ENCODE measurements at regions not wholly inside any gene's neighbourhood (a gene's known extent, or its start where the extent isn't known, plus 50 kb on each side); places are given as distances from the start of the nearest gene placed in this dataset.

DNA sequence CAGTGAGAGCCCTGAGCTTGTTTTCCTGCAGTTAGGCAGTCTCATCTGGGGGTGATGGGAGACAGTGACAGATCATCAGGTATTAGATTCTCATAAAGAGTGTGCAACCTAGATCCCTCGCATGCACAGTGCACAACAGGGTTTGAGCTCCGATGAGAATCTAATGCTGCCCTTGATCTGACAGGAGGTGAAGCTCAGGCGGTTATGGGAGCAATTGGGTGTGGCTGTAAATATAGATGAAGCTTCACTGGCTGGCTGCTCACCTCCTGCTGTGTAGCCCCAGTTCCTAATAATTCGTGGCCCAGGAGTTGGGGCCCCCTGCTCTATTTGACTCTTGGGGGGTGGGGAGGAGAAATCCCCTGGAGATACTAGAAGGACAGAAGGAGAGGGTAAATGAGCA lies 309.4 kb upstream of the STT3B start:
- no peak for FAIRE-seq
- ChIA-PET CTCF (ENCODE audit: low intra/inter-chr PET ratio, low total read pairs) (no interaction called here), POLR2A (interaction anchor here (0.9 kb wide), 1 partner anchor 62 kb away, joined by 3 read pairs; no protein-coding TSS in a partner anchor)
- no peak overlapping the region for H3K4me2 ChIP-seq (ENCODE audit: low read depth, low read length)
- BruUV-seq (replicated peaks), result no TSS peak
- 88% methylated on average over 4 of the region's 4 CpGs for WGBS (ENCODE audit: low lambda C conversion rate)
- H3K27ac ChIP-seq (ENCODE audit: extremely low read length, insufficient read depth, low read length), result no peak overlapping the region
- no peaks in the 10 kb centered on the region for H3K79me2 ChIP-seq (ENCODE audit: insufficient read depth, low read length)
- no peaks in the 10 kb centered on the region for H4K20me1 ChIP-seq (ENCODE audit: insufficient read depth, low read length)
- no peak overlapping the region for H3K9ac ChIP-seq (ENCODE audit: insufficient read depth, low read depth, low read length)
- H3K4me3 ChIP-seq (replicated peaks in 1 of 3; ENCODE audit: insufficient read depth in 1 of 3, low read depth in 2 of 3, low read length in 3 of 3), result no peak overlapping the region
- intact Hi-C loops (cut with micrococcal nuclease; ENCODE audit: unreplicated experiment) (no loop called here), in situ Hi-C loops (cut with HindIII; ENCODE audit: extremely low pct_ligation_motif_present, low pct_unique_long_range_greater_than_20kb) (no loop called here)
- no peaks in the 10 kb centered on the region for H3K36me3 ChIP-seq (replicated peaks in 1 of 2; ENCODE audit: control insufficient read depth in 1 of 2, insufficient read depth in 2 of 2, low read length in 2 of 2)
- no peak for DNase-seq (ENCODE audit: low spot score)
- no peak overlapping the region for H2AFZ ChIP-seq (ENCODE audit: low read length)
- no peaks in the 10 kb centered on the region for H3K27me3 ChIP-seq (ENCODE audit: control insufficient read depth in 1 of 2, insufficient read depth in 2 of 2, low read length in 2 of 2)
- no peak for ATAC-seq
- H3K9me3 ChIP-seq (ENCODE audit: low read length), result no peaks in the 10 kb centered on the region
- no peaks in the 10 kb centered on the region for H3K4me1 ChIP-seq (ENCODE audit: insufficient read depth, low read length)
- no peak for TF ChIP-seq SRY (CRISPR knock-in tag; IDR thresholded peaks at IDR 0.05)
- TF ChIP-seq ZNF496 (CRISPR knock-in tag; IDR thresholded peaks at IDR 0.05; ENCODE audit: insufficient replicate concordance), result no peak
- TF ChIP-seq, protein P1, sequence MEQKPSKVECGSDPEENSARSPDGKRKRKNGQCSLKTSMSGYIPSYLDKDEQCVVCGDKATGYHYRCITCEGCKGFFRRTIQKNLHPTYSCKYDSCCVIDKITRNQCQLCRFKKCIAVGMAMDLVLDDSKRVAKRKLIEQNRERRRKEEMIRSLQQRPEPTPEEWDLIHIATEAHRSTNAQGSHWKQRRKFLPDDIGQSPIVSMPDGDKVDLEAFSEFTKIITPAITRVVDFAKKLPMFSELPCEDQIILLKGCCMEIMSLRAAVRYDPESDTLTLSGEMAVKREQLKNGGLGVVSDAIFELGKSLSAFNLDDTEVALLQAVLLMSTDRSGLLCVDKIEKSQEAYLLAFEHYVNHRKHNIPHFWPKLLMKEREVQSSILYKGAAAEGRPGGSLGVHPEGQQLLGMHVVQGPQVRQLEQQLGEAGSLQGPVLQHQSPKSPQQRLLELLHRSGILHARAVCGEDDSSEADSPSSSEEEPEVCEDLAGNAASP (CRISPR knock-in tag; IDR thresholded peaks at IDR 0.05; ENCODE audit: borderline replicate concordance), result no peak

DNA sequence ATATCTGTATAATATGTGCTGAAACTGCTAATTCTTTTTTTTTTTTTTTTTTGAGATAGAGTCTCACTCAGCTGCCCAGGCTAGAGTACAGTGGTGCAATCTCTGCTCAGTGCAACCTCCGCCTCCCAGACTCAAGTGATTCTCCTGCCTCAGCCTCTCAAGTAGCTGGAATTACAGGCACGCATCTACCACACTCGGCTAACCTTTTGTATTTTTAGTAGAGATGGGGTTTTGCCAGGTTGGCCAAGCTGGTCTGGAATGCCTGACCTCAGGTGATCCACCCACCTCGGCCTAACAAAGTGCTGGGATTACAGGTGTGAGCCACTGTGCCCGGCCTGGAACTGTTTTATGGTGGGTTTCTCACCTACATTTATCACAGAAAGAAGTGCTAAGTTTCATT lies 307.8 kb upstream of the STT3B start:
- Histone ChIP-seq H3K4me3 (replicated peaks in 1 of 3; ENCODE audit: insufficient read depth in 1 of 3, low read depth in 2 of 3, low read length in 3 of 3) (no peak overlapping the region), H3K36me3 (replicated peaks in 1 of 2; ENCODE audit: control insufficient read depth in 1 of 2, insufficient read depth in 2 of 2, low read length in 2 of 2) (no peaks in the 10 kb centered on the region), H3K79me2 (ENCODE audit: insufficient read depth, low read length) (no peaks in the 10 kb centered on the region), H3K4me2 (ENCODE audit: low read depth, low read length) (no peak overlapping the region), H4K20me1 (ENCODE audit: insufficient read depth, low read length) (no peaks in the 10 kb centered on the region), H3K4me1 (ENCODE audit: insufficient read depth, low read length) (no peaks in the 10 kb centered on the region), H3K9me3 (ENCODE audit: low read length) (no peaks in the 10 kb centered on the region), H3K27me3 (ENCODE audit: control insufficient read depth in 1 of 2, insufficient read depth in 2 of 2, low read length in 2 of 2) (no peaks in the 10 kb centered on the region), H3K27ac (ENCODE audit: extremely low read length, insufficient read depth, low read length) (no peak overlapping the region), H2AFZ (ENCODE audit: low read length) (no peak overlapping the region), H3K9ac (ENCODE audit: insufficient read depth, low read depth, low read length) (no peak overlapping the region)
- POLR2A ChIA-PET, result no interaction called here
- no peak for TF ChIP-seq PPARG (CRISPR knock-in tag; conservative IDR thresholded peaks at IDR 0.05)
- no peak for TF ChIP-seq SUZ12 (IDR thresholded peaks at IDR 0.05; ENCODE audit: low read depth, low read length)
- no peak for TF ChIP-seq ZNF709 (CRISPR knock-in tag; IDR thresholded peaks at IDR 0.05)
- no peak for TF ChIP-seq SRSF1 (optimal IDR thresholded peaks at IDR 0.05; ENCODE audit: low read depth, low read length)
- no peak for TF ChIP-seq KLF9 (CRISPR knock-in tag; IDR thresholded peaks at IDR 0.05; ENCODE audit: low read depth)
- no peak for TF ChIP-seq KLF6 (CRISPR knock-in tag; IDR thresholded peaks at IDR 0.05)
- TF ChIP-seq ZKSCAN1 (IDR thresholded peaks at IDR 0.05; ENCODE audit: low read length), result no peak
- no peak for TF ChIP-seq SNRNP70 (IDR thresholded peaks at IDR 0.05; ENCODE audit: low read depth, low read length)
- no peak for TF ChIP-seq ARID2 (CRISPR knock-in tag; IDR thresholded peaks at IDR 0.05; ENCODE audit: borderline replicate concordance)
- no peak for TF ChIP-seq HOXA3 (CRISPR knock-in tag; IDR thresholded peaks at IDR 0.05)
- intact Hi-C loops (cut with micrococcal nuclease; ENCODE audit: unreplicated experiment) (no loop called here), in situ Hi-C loops (cut with HindIII; ENCODE audit: extremely low pct_ligation_motif_present, low pct_unique_long_range_greater_than_20kb) (no loop called here)
- 77% methylated on average over 5 of the region's 5 CpGs for WGBS (ENCODE audit: low lambda C conversion rate)
- no peak for FAIRE-seq
- BruUV-seq (replicated peaks), result no TSS peak
- CTCF ChIA-PET (ENCODE audit: low intra/inter-chr PET ratio, low total read pairs), result no interaction called here
- no peak for DNase-seq (ENCODE audit: low spot score)
- no peak for ATAC-seq

All from HepG2 (cell line).